Endothelial cell of umbilical vein (primary cell): ENCODE measurements at regions not wholly inside any gene's neighbourhood (a gene's known extent, or its start where the extent isn't known, plus 50 kb on each side); places are given as distances from the start of the nearest gene placed in this dataset. TPM values are rescaled to one million over a fixed set of nuclear protein-coding genes. Genes with fewer than 3 reads are reported as not detected.

Experiments used
- BruUV-seq: library from RNA; stranded (reverse); fragments of 400-500 nt; replicated peaks from 2 replicates; lab custom pipeline; 2021; lab: Mats Ljungman, UMichigan
- CTCF ChIA-PET: fragments of 300-600, 350-600 bp; sonication (Branson Sonifier 250); formaldehyde crosslinking; loops from one replicate; lab custom pipeline; 2021; ENCODE audit warnings: antibody characterized with exemption, inconsistent platforms; lab: Charles Lee
- POLR2A ChIA-PET: fragments of 300-600, 350-600 bp; sonication (Branson Sonifier 250); formaldehyde crosslinking; loops from one replicate; lab custom pipeline; 2021; ENCODE audit warnings: antibody characterized with exemption, inconsistent platforms; lab: Charles Lee
- DNase-seq: peaks from one replicate; pipeline ENCODE4 v3.0.0-alpha.2; 2011; ENCODE audit warnings: low read depth, low spot score
- FAIRE-seq: peaks from 2 replicates; lab custom pipeline; 2011; peaks lifted over from hg19 to GRCh38; lab: Jason Lieb, UNC
- H2AFZ ChIP-seq: 2 replicates; pipeline ENCODE4 v1.6.0; 2012; ENCODE audit warnings: low read depth, low read length, control low read depth, inconsistent platforms
- H3K27ac ChIP-seq: 2 replicates; pipeline ENCODE4 v1.5.1; 2011; ENCODE audit warnings: low read depth, mild to moderate bottlenecking, control low read depth, low read length, moderate library complexity; ENCODE audit not compliant: insufficient read depth
- H3K27me3 ChIP-seq, 2 experiments: 2 replicates each; pipeline versions ENCODE4 v1.6.0 to v1.6.1; 2011; ENCODE audit warnings: low read length in 2 of 2, mixed read lengths in 1 of 2; ENCODE audit not compliant: control insufficient read depth in 2 of 2, insufficient read depth in 2 of 2
- H3K36me3 ChIP-seq, 2 experiments: 2 replicates in 1 of 2; 3 replicates in 1 of 2; pipeline ENCODE4 v1.5.1; 2011; ENCODE audit warnings: low read length in 2 of 2, mild to moderate bottlenecking in 1 of 2, moderate library complexity in 1 of 2; ENCODE audit not compliant: control insufficient read depth in 2 of 2, insufficient read depth in 2 of 2; ENCODE audit errors: extremely low read depth in 1 of 2
- H3K4me1 ChIP-seq: 3 replicates; pipeline ENCODE4 v1.5.1; 2011; ENCODE audit warnings: mild to moderate bottlenecking, low read length; ENCODE audit not compliant: control insufficient read depth, insufficient read depth; ENCODE audit errors: extremely low read depth
- H3K4me2 ChIP-seq: 2 replicates; pipeline ENCODE4 v1.6.1; 2011; ENCODE audit warnings: low read length, control low read depth, mixed read lengths; ENCODE audit not compliant: insufficient read depth
- H3K4me3 ChIP-seq, 3 experiments: fragments of 200-600 bp in 1 of 3; sonication (generic), shearing (Covaris generic) in 1 of 3; replicated peaks in 1 of 3; 2 replicates each; pipeline ENCODE4 v1.5.1; 2011 to 2016; ENCODE audit warnings: control low read depth in 3 of 3, low read length in 3 of 3, mild to moderate bottlenecking in 2 of 3, inconsistent platforms in 1 of 3, low read depth in 1 of 3, moderate library complexity in 1 of 3; ENCODE audit not compliant: insufficient read depth in 1 of 3
- H3K79me2 ChIP-seq: 2 replicates; pipeline ENCODE4 v1.6.0; 2012; ENCODE audit warnings: low read length, inconsistent platforms; ENCODE audit not compliant: control insufficient read depth, insufficient read depth
- H3K9ac ChIP-seq: replicated peaks from 2 replicates; pipeline ENCODE3; 2011; ENCODE audit warnings: low read length, control low read depth; ENCODE audit not compliant: insufficient read depth; ENCODE audit errors: extremely low read depth
- H3K9me1 ChIP-seq: replicated peaks from 3 replicates; pipeline ENCODE4 v1.6.0; 2011; ENCODE audit warnings: mild to moderate bottlenecking, low read length; ENCODE audit not compliant: control insufficient read depth, insufficient read depth; ENCODE audit errors: extremely low read depth
- H3K9me3 ChIP-seq: replicated peaks from 2 replicates; pipeline ENCODE4 v1.5.1; 2012; ENCODE audit warnings: low read length, inconsistent platforms; ENCODE audit not compliant: control insufficient read depth, insufficient read depth
- H4K20me1 ChIP-seq: replicated peaks from 2 replicates; pipeline ENCODE3; 2011; ENCODE audit warnings: mild to moderate bottlenecking, low read length; ENCODE audit not compliant: control insufficient read depth, insufficient read depth; ENCODE audit errors: extremely low read depth
- FOS ChIP-seq: IDR thresholded peaks from 2 replicates; pipeline ENCODE4 v1.6.1; 2011; ENCODE audit warnings: mild to moderate bottlenecking, low read length, moderate library complexity, borderline replicate concordance; ENCODE audit not compliant: insufficient read depth
- GATA2 ChIP-seq: IDR thresholded peaks from 2 replicates; pipeline ENCODE4 v1.7.0; 2011; ENCODE audit warnings: low read depth, mild to moderate bottlenecking, moderate library complexity, mixed read lengths, low read length; ENCODE audit not compliant: insufficient read length, insufficient read depth
- JUN ChIP-seq: IDR thresholded peaks from 2 replicates; pipeline ENCODE4 v1.6.1; 2011; ENCODE audit warnings: borderline replicate concordance, low read depth; ENCODE audit not compliant: insufficient read length, insufficient read depth
- MAX ChIP-seq: IDR thresholded peaks from 2 replicates; pipeline ENCODE4 v1.6.1; 2011; ENCODE audit not compliant: insufficient read depth, insufficient read length
- POLR2A ChIP-seq: IDR thresholded peaks from 2 replicates; pipeline ENCODE4 v1.6.1; 2012; ENCODE audit warnings: low read depth, mild to moderate bottlenecking, control low read depth, low read length
- dilution Hi-C: fragments of 300-500 bp; cut with MboI; formaldehyde crosslinking; loops from one replicate; pipeline ENCODE4 v1.15.0; 2019; ENCODE audit warnings: low sequenced_read_pairs; ENCODE audit not compliant: extremely low pct_ligation_motif_present
- intact Hi-C: fragments of 100-400 bp; cut with micrococcal nuclease; formaldehyde crosslinking; loops from one replicate; pipeline ENCODE4 v1.10.0; 2022
- small RNA-seq: library from RNA; depleted of rRNA; stranded (forward); fragments of <200 nt; gene quantifications from one replicate; pipeline ENCODE3, GENCODE V24; 2012; ENCODE audit warnings: low replicate concordance, low read depth; ENCODE audit not compliant: insufficient read depth, insufficient read length

GRCh38 chr4:151811403-151811802 is 50.6 kb upstream of the GATB start:
- Histone ChIP-seq H3K79me2 (no peaks in the 10 kb centered on the region), H4K20me1 (no peaks in the 10 kb centered on the region), H3K9me1 (no peaks in the 10 kb centered on the region), H3K4me2 (no peak overlapping the region), H3K36me3 (no peaks in the 10 kb centered on the region), H3K9ac (no peak overlapping the region), H3K27ac (no peak overlapping the region), H2AFZ (no peak overlapping the region), H3K4me1 (no peaks in the 10 kb centered on the region), H3K9me3 (no peaks in the 10 kb centered on the region), H3K4me3 (no peak overlapping the region), H3K27me3 (no peaks in the 10 kb centered on the region)
- FAIRE-seq (no peak), DNase-seq (no peak)
- POLR2A ChIA-PET = no interaction called here
- BruUV-seq = no TSS peak
- dilution Hi-C loops (no loop called here), intact Hi-C loops (no loop called here)
- CTCF ChIA-PET = interaction anchor here (4.1 kb wide), 1 partner anchor 9 kb away, joined by 18 read pairs; no protein-coding TSS in a partner anchor
- TF ChIP-seq GATA2 = no peak
- no peak for TF ChIP-seq POLR2A
- TF ChIP-seq FOS = no peak
- no peak for TF ChIP-seq JUN
- no peak for TF ChIP-seq MAX

Small RNA genes lying in the stretch of these regions (small RNA-seq; reads per million reads assigned to genes)
- gene RN7SL446P (not detected), gene RNA5SP169 (not detected)
